NCI-H187 treated with DMSO at 0.1 percent for 48 hours (cell line): ENCODE measurements at regions not wholly inside any gene's neighbourhood (a gene's known extent, or its start where the extent isn't known, plus 50 kb on each side); places are given as distances from the start of the nearest gene placed in this dataset.

Source experiments
- DNase-seq: peaks from one replicate; lab custom pipeline; 2025; lab: John Stamatoyannopoulos, UW

GRCh38 chr7:155887174-155887525, 74.9 kb upstream of the SHH start:
- no peak for DNase-seq

- no peak for DNase-seq
These were observed 74.3 kb upstream of the SHH start for GRCh38 chr7:155886391-155887173.

- no peak for DNase-seq
These were observed 73.2 kb upstream of the SHH start for GRCh38 chr7:155885167-155886155.

- DNase-seq: no peak
These were observed 72.2 kb upstream of the SHH start for GRCh38 chr7:155884225-155885166.

- no peak for DNase-seq
These were observed 71.4 kb upstream of the SHH start for GRCh38 chr7:155883491-155884224.

GRCh38 chr7:155882596-155882995, 70.3 kb upstream of the SHH start:
- DNase-seq: no peak

GRCh38 chr7:155881471-155882350, 69.4 kb upstream of the SHH start:
- DNase-seq: no peak

- no peak for DNase-seq
These were observed 68.5 kb upstream of the SHH start for GRCh38 chr7:155880721-155881120.

GRCh38 chr7:155879592-155879991, 67.3 kb upstream of the SHH start:
- DNase-seq: no peak

GRCh38 chr7:155878674-155879073, 66.4 kb upstream of the SHH start:
- DNase-seq: no peak

- no peak for DNase-seq
These were observed 66.0 kb upstream of the SHH start for GRCh38 chr7:155878250-155878649.

GRCh38 chr7:155877167-155877566, 64.9 kb upstream of the SHH start:
- DNase-seq: no peak

GRCh38 chr7:155874411-155874810, 62.1 kb upstream of the SHH start:
- no peak for DNase-seq

GRCh38 chr7:155874010-155874409, 61.7 kb upstream of the SHH start:
- no peak for DNase-seq

- no peak for DNase-seq
These were observed 60.6 kb upstream of the SHH start for GRCh38 chr7:155872678-155873369.

GRCh38 chr7:155871211-155871610, 58.9 kb upstream of the SHH start:
- DNase-seq: no peak

GRCh38 chr7:155870334-155871180, 58.3 kb upstream of the SHH start:
- DNase-seq: no peak

GRCh38 chr7:155869784-155870076, 57.5 kb upstream of the SHH start:
- DNase-seq: no peak
